IPS-18c (cell line): ENCODE measurements at regions not wholly inside any gene's neighbourhood (a gene's known extent, or its start where the extent isn't known, plus 50 kb on each side); places are given as distances from the start of the nearest gene placed in this dataset.
"Not testable (repeated sequence)": the region's sequence is repeated elsewhere in the genome, so short reads cannot be mapped to it uniquely, and the experiment has no call there.

Experiments used
- H3K4me3 ChIP-seq: 2 replicates; pipeline ENCODE4 v1.7.0; 2013; ENCODE audit warnings: low read depth, mild to moderate bottlenecking, low read length, moderate library complexity; ENCODE audit not compliant: insufficient read depth
- H3K9me3 ChIP-seq: one replicate; pipeline ENCODE4 v1.6.1; 2013; ENCODE audit warnings: mild to moderate bottlenecking, low read length, moderate library complexity; ENCODE audit not compliant: control insufficient read depth, insufficient read depth

- no peaks in the 10 kb centered on the region for H3K9me3 ChIP-seq
- no peak overlapping the region for H3K4me3 ChIP-seq
These were observed 176.4 kb upstream of the ANKRD55 start for GRCh38 chr5:56409331-56410190.

GRCh38 chr5:56406838-56407237 lies 173.7 kb upstream of the ANKRD55 start:
- H3K9me3 ChIP-seq, result no peaks in the 10 kb centered on the region
- no peak overlapping the region for H3K4me3 ChIP-seq

GRCh38 chr5:56406221-56406620 lies 173.1 kb upstream of the ANKRD55 start:
- Histone ChIP-seq H3K4me3 (no peak overlapping the region), H3K9me3 (no peaks in the 10 kb centered on the region)

GRCh38 chr5:56405116-56405908 lies 172.2 kb upstream of the ANKRD55 start:
- Histone ChIP-seq H3K9me3 (no peaks in the 10 kb centered on the region), H3K4me3 (no peak overlapping the region)

GRCh38 chr5:56402266-56403220 lies 169.4 kb upstream of the ANKRD55 start:
- Histone ChIP-seq H3K4me3 (no peak overlapping the region), H3K9me3 (no peaks in the 10 kb centered on the region)

GRCh38 chr5:56397796-56398195 lies 164.7 kb upstream of the ANKRD55 start:
- not testable (repeated sequence) for H3K4me3 ChIP-seq, H3K9me3 ChIP-seq

- H3K9me3 ChIP-seq, result no peaks in the 10 kb centered on the region
These were observed 163.5 kb upstream of the ANKRD55 start for GRCh38 chr5:56396634-56397033.

GRCh38 chr5:56389261-56389660 lies 156.1 kb upstream of the ANKRD55 start:
- Histone ChIP-seq H3K9me3 (no peaks in the 10 kb centered on the region), H3K4me3 (no peak overlapping the region)

More at GRCh38 chr5:56396634-56397033, 163.5 kb upstream of the ANKRD55 start:
- no peak overlapping the region for H3K4me3 ChIP-seq

GRCh38 chr5:56388229-56388985 lies 155.3 kb upstream of the ANKRD55 start:
- no peaks in the 10 kb centered on the region for H3K9me3 ChIP-seq

GRCh38 chr5:56386046-56386445 lies 152.9 kb upstream of the ANKRD55 start:
- H3K9me3 ChIP-seq, result no peaks in the 10 kb centered on the region
- H3K4me3 ChIP-seq, result no peak overlapping the region

More at GRCh38 chr5:56388229-56388985, 155.3 kb upstream of the ANKRD55 start:
- no peak overlapping the region for H3K4me3 ChIP-seq

GRCh38 chr5:56384186-56384585 lies 151.1 kb upstream of the ANKRD55 start:
- no peak overlapping the region for H3K4me3 ChIP-seq
- H3K9me3 ChIP-seq, result no peaks in the 10 kb centered on the region

GRCh38 chr5:56383761-56384160 lies 150.6 kb upstream of the ANKRD55 start:
- H3K9me3 ChIP-seq, result no peaks in the 10 kb centered on the region
- H3K4me3 ChIP-seq, result no peak overlapping the region

GRCh38 chr5:56382896-56383295 lies 149.8 kb upstream of the ANKRD55 start:
- Histone ChIP-seq H3K9me3 (no peaks in the 10 kb centered on the region), H3K4me3 (no peak overlapping the region)

- Histone ChIP-seq H3K4me3 (no peak overlapping the region), H3K9me3 (no peaks in the 10 kb centered on the region)
These were observed 144.4 kb upstream of the ANKRD55 start for GRCh38 chr5:56377573-56377972.

GRCh38 chr5:56376128-56376527 lies 143.0 kb upstream of the ANKRD55 start:
- no peak overlapping the region for H3K4me3 ChIP-seq
- H3K9me3 ChIP-seq, result no peaks in the 10 kb centered on the region

GRCh38 chr5:56375011-56375410 lies 141.9 kb upstream of the ANKRD55 start:
- Histone ChIP-seq H3K9me3 (no peaks in the 10 kb centered on the region), H3K4me3 (no peak overlapping the region)
